Heart left ventricle (tissue), 13 donors: ENCODE measurements at regions not wholly inside any gene's neighbourhood (a gene's known extent, or its start where the extent isn't known, plus 50 kb on each side); places are given as distances from the start of the nearest gene placed in this dataset.

Source experiments
- CTCF ChIP-seq, 12 donors: fragments of 200-600 bp; sonication (generic) in 4 of 12; IDR thresholded peaks; one replicate each; pipeline versions ENCODE4 v1.5.0 to v1.8.0; 2018 to 2022; ENCODE audit warnings: antibody characterized with exemption in 12 of 12, mild to moderate bottlenecking in 5 of 12
- POLR2A ChIP-seq, 2 donors: fragments of 450-650 bp; IDR thresholded peaks; one replicate each; pipeline ENCODE4 v1.6.1; 2017; ENCODE audit warnings: antibody characterized with exemption in 2 of 2, mild to moderate bottlenecking in 2 of 2, moderate library complexity in 2 of 2
- donor health status: ischemic (EF 13 %, LVEDD 7.1; RV severe dilation, severe dysfunction).
- donor health status: DM: no; HTN: yes; CAD: no.
- donor health status: DM: no; HTN: no; CAD: no.
- donor health status: ischemic (EF 25% LVEDD 6.9; RV normal size, moderate dysfunction).
- donor health status: ischemic (EF 25% LVEDD 5.7; RV mildly dilated, moderate dysfunction).
- donor health status: ischemic (EF 35%, LVEDD 5.7; RV mildly dilated, moderate dysfunction).
- donor health status: nonischemic (EF 11% LVEDD 7.7; RV severe dilation, severe dysfunction).
- donor health status: DM: yes; HTN: yes; CAD: no.
- donor health status: PGD.
- donor health status: ischemic (EF 29% LVEDD 5.4; RV normal size, mild dysfunction).
- donor health status: nonischemic (EF 23%, LVEDD 6.1; RV moderate dilation, normal function).

DNA sequence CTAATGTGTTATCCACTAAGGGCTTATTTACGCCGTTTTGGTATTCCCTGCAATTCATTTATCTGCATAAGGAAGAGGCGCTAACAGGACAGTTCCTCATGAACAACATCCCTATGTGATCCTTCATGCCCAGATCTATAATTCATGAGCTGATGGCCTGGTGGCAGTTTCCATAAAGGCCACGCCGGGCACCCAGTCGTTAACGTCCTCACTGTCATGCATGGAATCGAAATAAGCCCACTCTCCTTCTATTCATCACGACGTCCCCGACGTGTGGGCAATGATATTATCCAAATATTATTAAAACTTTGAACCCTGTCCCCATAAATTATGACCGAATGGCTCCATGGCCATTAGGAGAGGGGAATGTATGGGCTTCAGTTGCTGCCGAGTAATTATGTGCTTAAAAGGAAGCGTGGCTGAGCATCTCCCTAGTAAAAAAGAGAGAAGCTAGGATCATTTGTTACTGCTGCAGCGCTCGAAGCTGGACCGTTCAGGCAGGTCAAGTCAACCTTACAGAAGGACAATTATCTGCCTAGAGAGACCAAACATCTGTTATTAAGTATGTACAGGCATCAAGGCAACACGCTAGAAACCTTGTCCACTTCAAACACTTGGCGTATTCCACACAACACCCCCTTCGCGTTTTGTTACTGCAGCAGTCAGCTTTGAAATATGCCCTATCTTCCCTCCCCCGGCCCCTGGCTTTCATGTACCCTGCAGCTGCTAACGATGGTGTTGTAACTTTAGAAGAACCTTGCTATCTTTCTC lies 94.0 kb upstream of the SALL1 start:
- TF ChIP-seq CTCF (IDR thresholded peaks at IDR 0.05): no peak
- no peak for TF ChIP-seq POLR2A (IDR thresholded peaks at IDR 0.05)
